Lung (tissue), 11 donors: ENCODE measurements at regions not wholly inside any gene's neighbourhood (a gene's known extent, or its start where the extent isn't known, plus 50 kb on each side); places are given as distances from the start of the nearest gene placed in this dataset.

ENCODE experiments used
- ATAC-seq: fragments of 200-7000 bp; cut with Tn5 transposase; one replicate; pipeline ENCODE4 v1.9.1; 2020; ENCODE audit warnings: moderate number of reproducible peaks; ENCODE audit not compliant: insufficient read depth, low FRiP score
- DNase-seq, 3 donors: peaks; one replicate each; pipeline ENCODE4 v3.0.0-alpha.2; 2013 to 2017
- H3K27ac ChIP-seq, 2 donors: one replicate each; pipeline ENCODE4 v1.5.1; 2013; ENCODE audit warnings: mild to moderate bottlenecking in 2 of 2, moderate library complexity in 2 of 2, control low read depth in 1 of 2, inconsistent platforms in 1 of 2, low read depth in 1 of 2, low read length in 1 of 2
- H3K27me3 ChIP-seq, 3 donors: one replicate each; pipeline ENCODE4 v1.5.1; 2013; ENCODE audit warnings: low read length in 2 of 3; ENCODE audit not compliant: control insufficient read depth in 3 of 3, insufficient read depth in 3 of 3
- H3K36me3 ChIP-seq, 4 donors: one replicate each; pipeline ENCODE4 v1.5.1; 2013; ENCODE audit warnings: low read length in 4 of 4, mild to moderate bottlenecking in 1 of 4, moderate library complexity in 1 of 4; ENCODE audit not compliant: control insufficient read depth in 4 of 4, insufficient read depth in 4 of 4
- H3K4me1 ChIP-seq, 5 donors: one replicate each; pipeline ENCODE4 v1.5.1; 2013; ENCODE audit warnings: low read length in 5 of 5, mild to moderate bottlenecking in 2 of 5, moderate library complexity in 1 of 5; ENCODE audit not compliant: control insufficient read depth in 5 of 5, insufficient read depth in 5 of 5
- H3K4me3 ChIP-seq: one replicate; pipeline ENCODE4 v1.5.1; 2013; ENCODE audit warnings: mild to moderate bottlenecking, control low read depth, moderate library complexity
- H3K9ac ChIP-seq, 2 donors: one replicate each; pipeline ENCODE4 v1.5.1; 2013; ENCODE audit warnings: low read length in 2 of 2, control low read depth in 1 of 2; ENCODE audit not compliant: insufficient read depth in 1 of 2
- H3K9me3 ChIP-seq, 4 donors: one replicate each; pipeline ENCODE4 v1.5.1; 2013; ENCODE audit warnings: low read length in 3 of 4, mild to moderate bottlenecking in 1 of 4, moderate library complexity in 1 of 4; ENCODE audit not compliant: control insufficient read depth in 4 of 4, insufficient read depth in 3 of 4
- CTCF ChIP-seq: IDR thresholded peaks from 2 replicates; pipeline ENCODE4 v1.5.1; 2012; ENCODE audit warnings: mild to moderate bottlenecking; ENCODE audit errors: control extremely low read depth, extremely low read depth
- WGBS, 2 donors: extraction: QIAGEN DNeasy Blood & Tissue Kit; methylation state at CpG; one replicate each; pipeline ENCODE4 v1.1.7; 2013; 5-methylcytosine and 5-hydroxymethylcytosine counted together
- donor health status: control.
- donor health status: control.
- donor health status: Bipolar disorder and iron deficiency.
- donor health status: healthy.
- donor health status: DM: yes; HTN: yes; CAD: no.

DNA sequence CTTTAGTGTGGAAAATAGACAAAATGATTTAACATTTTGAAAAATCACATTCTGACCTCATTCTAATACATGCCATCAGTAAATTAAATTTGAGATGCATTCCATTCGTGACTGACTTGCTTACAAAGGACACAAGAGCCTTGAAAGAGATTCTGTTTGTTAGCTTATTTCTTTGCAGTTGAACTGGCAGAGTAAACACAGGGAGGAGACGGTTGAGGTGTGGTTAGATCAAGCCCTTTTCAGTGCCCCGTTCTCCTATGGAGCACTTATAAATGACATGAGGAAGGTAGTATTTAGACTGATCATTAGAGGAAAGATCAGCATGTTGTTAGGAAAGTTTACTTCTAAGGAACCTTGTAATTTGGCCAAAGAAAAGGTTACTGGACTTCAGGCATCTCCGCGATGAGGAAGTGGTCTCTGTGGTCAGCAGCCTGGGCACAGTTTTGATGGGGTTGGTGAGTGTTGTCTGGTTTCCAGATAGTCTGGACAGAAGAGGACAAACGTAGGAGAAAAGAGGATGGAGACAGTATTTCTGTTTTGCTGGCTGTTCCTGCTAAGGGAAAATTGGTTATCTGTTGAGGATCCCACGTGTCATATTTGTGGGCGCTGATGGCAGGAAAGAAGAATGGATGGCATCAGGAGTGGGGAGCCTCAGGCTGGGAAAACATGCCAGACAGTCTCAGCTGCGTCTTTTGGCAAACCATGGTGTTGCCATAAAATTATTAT lies 328.9 kb upstream of the TBL1XR1 start:
- no peaks in the 10 kb centered on the region for H3K27me3 ChIP-seq

DNA sequence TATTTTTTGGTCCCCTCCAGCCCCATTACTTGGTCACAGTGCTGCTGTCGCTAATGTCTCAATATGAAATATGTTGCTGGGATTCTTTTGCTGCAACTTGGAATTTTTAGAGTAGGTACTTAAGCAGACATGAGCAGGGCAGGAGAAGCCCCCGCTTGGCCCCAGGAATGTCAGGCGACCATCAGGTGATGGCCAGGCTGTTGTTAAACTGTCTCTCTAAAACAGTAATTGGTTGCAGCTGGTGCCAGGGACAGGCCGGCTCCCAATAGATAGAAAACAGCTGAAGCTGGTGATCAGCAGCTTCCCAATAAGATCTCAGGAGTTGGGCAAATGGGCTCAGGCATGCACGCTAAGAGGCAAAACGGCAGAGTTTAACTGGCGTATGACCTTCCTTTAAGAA lies 329.9 kb upstream of the TBL1XR1 start:
- peak overlapping the region in 1 of 2 donors; percentile 49 for H3K27ac ChIP-seq
- ATAC-seq (no peak), DNase-seq (no peak)
- no peak overlapping the region for H3K4me3 ChIP-seq
- H3K9ac ChIP-seq: no peak overlapping the region
- TF ChIP-seq CTCF: no peak
- 83 to 89% methylated on average over 7 of the region's 7 CpGs for WGBS, 2 donors
- H3K4me1 ChIP-seq: peaks cover 0 to 29% (median 4%) of the 10 kb centered on the region in 5 donors
- no peaks in the 10 kb centered on the region for H3K27me3 ChIP-seq
- no peaks in the 10 kb centered on the region for H3K36me3 ChIP-seq
- peaks cover 0 to 4% (median 1%) of the 10 kb centered on the region in 4 donors for H3K9me3 ChIP-seq

More for the DNA sequence above, 328.9 kb upstream of the TBL1XR1 start:
- Histone ChIP-seq H3K9me3 (peaks cover 0 to 4% (median 1%) of the 10 kb centered on the region in 4 donors), H3K9ac (no peak overlapping the region), H3K27ac (no peak overlapping the region), H3K36me3 (no peaks in the 10 kb centered on the region), H3K4me3 (no peak overlapping the region), H3K4me1 (peaks cover 0 to 29% (median 4%) of the 10 kb centered on the region in 5 donors)
- ATAC-seq (no peak), DNase-seq (no peak)
- WGBS, 2 donors: 63% methylated on average over 9 of the region's 9 CpGs
- no peak for TF ChIP-seq CTCF

DNA sequence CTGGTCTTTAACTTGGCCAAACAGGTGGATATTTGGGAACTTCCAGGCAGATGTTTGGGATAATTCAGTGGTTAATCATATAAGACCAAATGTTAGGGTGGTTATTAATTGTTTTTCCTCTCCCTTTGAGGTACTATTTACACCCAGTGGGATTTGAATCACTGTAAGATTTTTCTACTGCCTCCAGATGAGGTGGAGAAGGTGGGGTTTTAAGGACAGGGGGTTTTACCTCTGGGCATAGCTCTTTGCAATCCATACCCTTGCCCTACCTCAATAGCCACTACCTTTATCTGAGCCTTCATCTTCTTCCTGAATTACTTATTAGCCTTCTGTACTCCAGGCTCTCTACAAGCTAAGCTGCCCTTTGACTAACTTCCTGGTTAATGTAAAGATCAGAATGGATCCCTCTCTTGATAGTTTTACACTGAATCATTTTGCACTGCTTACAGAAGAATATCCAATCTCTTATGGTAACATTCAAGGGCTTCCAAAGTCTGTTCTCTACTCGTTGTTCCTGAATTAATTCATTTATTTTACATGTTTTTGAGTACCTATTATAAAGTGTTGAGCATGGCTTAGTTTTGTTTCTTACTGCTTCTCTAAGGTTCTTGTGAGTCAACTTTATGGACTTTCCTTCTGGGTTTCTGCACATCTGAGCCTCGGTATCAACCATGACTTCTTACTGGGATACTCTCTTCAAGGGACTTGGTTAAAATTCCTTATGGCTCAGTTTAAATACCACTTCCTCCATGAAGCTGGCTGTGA lies 331.2 kb upstream of the TBL1XR1 start:
- DNase-seq: no peak
- no peak overlapping the region for H3K27ac ChIP-seq

More for the DNA sequence above, 331.2 kb upstream of the TBL1XR1 start:
- no peak for TF ChIP-seq CTCF
- WGBS, 2 donors: 83 to 92% methylated on average over 2 of the region's 2 CpGs
- Histone ChIP-seq H3K9me3 (peaks cover 0 to 4% (median 1%) of the 10 kb centered on the region in 4 donors), H3K4me1 (peaks cover 0 to 20% (median 4%) of the 10 kb centered on the region in 5 donors), H3K4me3 (no peak overlapping the region), H3K36me3 (no peaks in the 10 kb centered on the region), H3K27me3 (no peaks in the 10 kb centered on the region), H3K9ac (no peak overlapping the region)
- no peak for ATAC-seq
